ENCODE measurements at regions not wholly inside any gene's neighbourhood (a gene's known extent, or its start where the extent isn't known, plus 50 kb on each side); places are given as distances from the start of the nearest gene placed in this dataset.
A peak's percentile ranks its signal among the peaks of the same experiment; 100 is the strongest.

DNA sequence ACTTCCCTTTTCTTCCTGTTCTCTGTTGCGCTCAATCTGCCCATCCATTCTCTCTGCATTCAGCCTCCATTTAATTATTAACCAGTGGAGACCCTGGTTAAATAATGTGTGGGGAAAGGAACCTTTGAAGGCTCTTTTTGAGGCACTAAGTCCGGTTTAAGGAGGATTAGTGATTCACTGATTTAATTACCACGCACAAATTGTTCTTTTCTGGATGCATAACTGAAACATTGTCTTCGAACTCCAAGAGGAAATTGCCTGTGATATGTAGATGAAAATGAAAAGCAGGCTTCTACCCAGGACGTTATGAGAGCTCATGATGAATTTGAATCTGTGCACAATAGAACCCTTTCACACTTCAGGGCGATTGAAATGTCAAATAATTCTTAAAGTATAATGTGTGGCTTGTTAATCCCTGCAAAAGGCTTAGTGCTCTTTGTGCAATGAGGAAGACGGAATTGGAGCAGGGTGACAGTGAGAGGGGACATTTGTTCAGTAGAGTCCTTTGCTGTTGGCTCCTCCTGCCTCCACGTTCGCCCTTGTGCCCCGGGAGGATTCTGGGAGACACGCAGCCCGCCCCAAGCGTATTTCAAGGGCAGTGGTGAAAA lies 51.1 kb upstream of the ZNF236 start:
- no peak for DNase-seq

DNA sequence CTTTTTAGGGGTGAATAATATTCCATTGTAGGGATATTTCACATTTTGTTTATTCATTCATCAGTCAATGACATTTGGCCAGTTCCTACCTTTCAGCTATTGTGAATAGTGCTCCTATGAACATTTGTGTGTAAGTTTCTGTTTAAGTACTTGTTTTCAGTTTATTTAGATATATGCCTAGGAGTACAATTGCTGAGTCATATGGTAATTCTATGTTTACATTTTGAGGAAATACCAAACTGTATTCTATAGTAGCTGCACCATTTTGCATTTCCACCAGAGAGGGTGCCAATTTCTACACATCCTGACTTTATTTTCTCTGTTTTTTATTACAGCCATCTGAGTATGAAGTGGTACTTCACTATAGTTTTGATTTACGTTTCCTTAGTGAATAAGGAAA lies 54.4 kb upstream of the ZNF236 start:
- DNase-seq = no peak

- DNase-seq = no peak
These were observed 55.9 kb upstream of the ZNF236 start for GRCh38 chr18:76766429-76766828.

DNA sequence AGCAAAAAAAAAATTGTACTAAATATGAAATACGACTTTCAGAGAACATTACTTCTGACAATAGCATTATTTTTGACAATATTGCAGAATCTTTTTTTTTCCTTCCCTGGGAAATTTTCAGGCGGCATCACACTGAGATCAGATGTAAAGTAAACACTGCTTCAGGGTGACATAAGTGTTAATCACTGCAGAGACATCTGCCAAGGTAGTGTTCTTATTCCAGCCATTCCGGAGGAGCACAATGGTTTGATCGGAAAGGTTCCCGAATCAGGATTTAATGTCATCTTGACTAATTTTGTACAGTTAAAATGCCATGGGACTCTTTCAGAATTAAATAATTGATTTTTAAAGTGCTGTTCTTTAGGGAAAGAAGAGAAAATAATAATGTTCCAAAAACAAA lies 56.7 kb upstream of the ZNF236 start:
- DNase-seq = no peak

GRCh38 chr18:76764291-76764901 lies 58.0 kb upstream of the ZNF236 start:
- no peak for DNase-seq

- DNase-seq = no peak
These were observed 63.3 kb upstream of the ZNF236 start for GRCh38 chr18:76759056-76759455.

- no peak for DNase-seq
These were observed 64.4 kb upstream of the ZNF236 start for GRCh38 chr18:76757925-76758324.

DNA sequence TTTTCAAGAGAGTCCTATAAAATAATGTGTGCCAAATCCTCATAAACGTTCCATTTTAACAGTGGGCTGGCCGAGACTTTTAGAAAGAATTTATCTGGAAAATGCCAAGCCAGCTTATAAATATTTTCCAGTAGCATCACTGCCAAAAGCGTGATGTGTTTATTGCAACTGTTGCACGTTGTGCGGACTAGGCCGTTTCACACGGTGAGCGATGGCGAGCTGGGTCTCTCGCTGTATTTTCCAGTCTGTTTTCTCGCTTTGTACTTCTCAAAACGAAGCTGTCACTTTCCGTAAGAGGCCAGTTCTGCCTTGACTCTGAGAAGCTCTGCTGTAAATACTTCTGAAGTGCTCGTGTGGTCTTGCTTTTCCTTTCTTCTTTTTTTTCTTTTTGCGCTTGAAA lies 65.0 kb upstream of the ZNF236 start:
- no peak for DNase-seq

- DNase-seq = no peak
These were observed 65.7 kb upstream of the ZNF236 start for GRCh38 chr18:76756531-76757253.

- no peak for DNase-seq
These were observed 68.0 kb upstream of the ZNF236 start for GRCh38 chr18:76754351-76754750.

- DNase-seq = no peak
These were observed 70.0 kb upstream of the ZNF236 start for GRCh38 chr18:76752400-76752799.

GRCh38 chr18:76750917-76751890 lies 71.2 kb upstream of the ZNF236 start:
- DNase-seq = no peak

DNA sequence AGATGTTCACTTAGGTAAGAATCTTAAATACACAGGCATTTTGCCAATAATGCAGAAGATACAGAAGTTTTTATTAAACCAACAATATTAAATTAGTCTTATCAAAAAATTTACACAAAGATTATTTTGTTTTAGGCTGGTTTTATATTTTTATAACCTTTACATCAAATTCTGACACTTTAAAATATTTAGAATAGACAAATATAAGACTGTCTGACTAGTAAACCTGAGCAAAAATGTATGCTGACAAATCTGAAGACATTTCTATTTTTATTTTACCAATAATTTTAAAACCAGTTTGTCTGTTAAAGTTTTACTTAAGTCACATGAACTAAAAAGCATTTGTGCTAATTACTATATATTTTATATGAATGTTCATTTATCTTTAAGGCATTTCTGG lies 72.1 kb upstream of the ZNF236 start:
- DNase-seq = no peak

GRCh38 chr18:76747676-76748075 lies 74.7 kb upstream of the ZNF236 start:
- no peak for DNase-seq

GRCh38 chr18:76741346-76741745 lies 81.0 kb upstream of the ZNF236 start:
- no peak for DNase-seq

GRCh38 chr18:76736309-76736708 lies 86.0 kb upstream of the ZNF236 start:
- no peak for DNase-seq

DNA sequence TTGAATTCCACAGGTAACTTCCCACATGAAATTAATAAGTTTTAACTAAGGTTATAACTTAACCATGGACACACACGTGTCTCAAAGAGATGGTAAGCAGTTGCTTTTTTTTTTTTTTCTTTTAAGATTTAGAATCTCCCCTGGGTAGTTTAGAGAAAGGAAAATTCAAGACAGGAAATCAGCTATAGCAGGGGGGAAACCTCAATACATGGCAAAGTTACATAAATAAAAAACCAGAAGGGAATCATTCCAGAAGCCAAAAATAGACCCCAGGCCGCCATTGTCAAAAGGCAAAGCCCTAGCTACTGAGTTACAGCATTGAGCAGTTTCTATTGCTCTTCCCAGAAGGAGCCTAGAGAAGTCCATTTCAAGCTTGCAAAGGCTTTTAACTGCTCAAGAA lies 91.5 kb upstream of the ZNF236 start:
- no peak for DNase-seq

- no peak for DNase-seq
These were observed 94.8 kb upstream of the ZNF236 start for GRCh38 chr18:76727589-76727988.

GRCh38 chr18:76725445-76725844 lies 96.9 kb upstream of the ZNF236 start:
- DNase-seq = no peak

GRCh38 chr18:76722224-76723061 lies 99.9 kb upstream of the ZNF236 start:
- no peak for DNase-seq

DNA sequence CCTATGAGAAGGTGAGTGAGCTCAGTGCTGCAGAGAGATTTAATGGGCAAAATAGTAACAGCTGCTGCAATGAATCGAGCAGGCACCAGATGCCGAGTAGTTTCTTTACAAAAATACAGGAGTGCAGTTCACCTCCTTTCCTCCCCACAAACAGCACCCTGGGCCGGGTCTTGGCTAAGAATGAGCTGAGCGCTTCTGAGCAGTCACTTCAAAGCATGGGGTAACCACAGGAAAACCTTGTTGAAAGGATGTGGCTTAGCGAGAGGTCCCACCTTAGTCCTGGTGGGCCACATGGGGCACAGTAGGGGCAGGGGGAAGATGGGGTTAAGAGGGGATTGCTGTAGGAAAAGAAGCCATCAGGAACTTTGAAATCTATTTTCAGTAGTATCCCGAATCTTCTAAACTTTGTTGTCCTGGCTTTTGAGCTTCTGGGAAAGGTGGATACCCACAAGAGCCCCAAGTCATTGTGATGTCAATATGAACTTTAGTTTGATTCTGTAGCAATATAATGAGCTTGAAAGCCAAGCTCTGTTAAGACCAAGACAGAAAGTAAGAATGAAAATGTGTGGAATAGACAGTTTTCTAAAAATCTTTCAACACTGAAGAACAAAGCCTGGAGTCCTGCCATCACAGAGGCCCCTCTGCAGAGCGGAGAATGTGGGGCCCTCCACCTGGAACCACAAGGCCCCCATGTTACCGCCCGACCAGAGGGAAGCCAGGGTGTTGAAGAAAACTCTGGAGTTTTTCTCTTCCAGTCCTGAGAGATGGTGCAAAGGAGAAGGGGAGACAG lies 101.0 kb upstream of the ZNF236 start:
- peak; percentile 39 for DNase-seq
